Lower leg skin (tissue), 4 donors: ENCODE measurements at regions not wholly inside any gene's neighbourhood (a gene's known extent, or its start where the extent isn't known, plus 50 kb on each side); places are given as distances from the start of the nearest gene placed in this dataset.
A peak's percentile ranks its signal among the peaks of the same experiment; 100 is the strongest.

Experiments used
- DNase-seq, 2 donors: peaks; one replicate each; pipeline ENCODE4 v3.0.0-alpha.2; 2019; ENCODE audit warnings: low spot score in 2 of 2
- H3K4me3 ChIP-seq: fragments of 200-600 bp; sonication (generic); 2 replicates; pipeline ENCODE4 v1.5.1; 2017; ENCODE audit warnings: mild to moderate bottlenecking, low read depth; ENCODE audit not compliant: poor library complexity, severe bottlenecking
- CTCF ChIP-seq, 3 donors: fragments of 450-650 bp; IDR thresholded peaks; one replicate each; pipeline ENCODE4 v1.5.1; 2016; ENCODE audit warnings: antibody characterized with exemption in 3 of 3, mild to moderate bottlenecking in 3 of 3, moderate library complexity in 2 of 3
- POLR2A ChIP-seq, 2 donors: fragments of 450-650 bp; IDR thresholded peaks; one replicate each; pipeline ENCODE4 v1.6.1; 2016 to 2017; ENCODE audit warnings: antibody characterized with exemption in 2 of 2, mild to moderate bottlenecking in 1 of 2, moderate library complexity in 1 of 2
- WGBS, 2 donors: methylation state at CpG; one replicate each; pipeline ENCODE4 v1.1.5; 2018; 5-methylcytosine and 5-hydroxymethylcytosine counted together
- intact Hi-C: fragments of 100-400 bp; cut with DNase I; formaldehyde crosslinking; loops from one replicate; pipeline ENCODE4 v1.15.0; 2023; ENCODE audit warnings: low total_unique reads

GRCh38 chr4:26140150-26140898, 180.5 kb upstream of the RBPJ start:
- DNase-seq, result no peak
- intact Hi-C loops, result no loop called here
- H3K4me3 ChIP-seq, result no peak overlapping the region
- TF ChIP-seq POLR2A (IDR thresholded peaks at IDR 0.05) (no peak), CTCF (IDR thresholded peaks at IDR 0.05) (no peak)
- 79 to 89% methylated on average over 8 of the region's 8 CpGs for WGBS, 2 donors

- 47 to 73% methylated on average over 8 of the region's 8 CpGs for WGBS, 2 donors
- intact Hi-C loops, result no loop called here
- no peak overlapping the region for H3K4me3 ChIP-seq
- no peak for DNase-seq
- no peak for TF ChIP-seq CTCF (IDR thresholded peaks at IDR 0.05)
- no peak for TF ChIP-seq POLR2A (IDR thresholded peaks at IDR 0.05)
Observed at GRCh38 chr4:26141051-26141721, 179.6 kb upstream of the RBPJ start.

- WGBS, 2 donors, result 63 to 74% methylated on average over 8 of the region's 8 CpGs
- intact Hi-C loops, result no loop called here
- DNase-seq, result peak; percentile 50 to 88
- no peak overlapping the region for H3K4me3 ChIP-seq
- no peak for TF ChIP-seq CTCF (IDR thresholded peaks at IDR 0.05)
Observed at GRCh38 chr4:26141911-26142638, 178.7 kb upstream of the RBPJ start.

GRCh38 chr4:26144526-26145155, 176.2 kb upstream of the RBPJ start:
- 50 to 65% methylated on average over 2 of the region's 2 CpGs for WGBS, 2 donors
- no peak overlapping the region for H3K4me3 ChIP-seq
- intact Hi-C loops, result no loop called here
- DNase-seq, result no peak
- TF ChIP-seq POLR2A (IDR thresholded peaks at IDR 0.05), result no peak
- TF ChIP-seq CTCF (IDR thresholded peaks at IDR 0.05), result no peak

- no peak overlapping the region for H3K4me3 ChIP-seq
- 69 to 72% methylated on average over 3 of the region's 3 CpGs for WGBS, 2 donors
- intact Hi-C loops, result no loop called here
- TF ChIP-seq POLR2A (IDR thresholded peaks at IDR 0.05) (no peak), CTCF (IDR thresholded peaks at IDR 0.05) (no peak)
- no peak for DNase-seq
Observed at GRCh38 chr4:26145212-26145611, 175.6 kb upstream of the RBPJ start.
